ENCODE measurements at regions not wholly inside any gene's neighbourhood (a gene's known extent, or its start where the extent isn't known, plus 50 kb on each side); places are given as distances from the start of the nearest gene placed in this dataset.
"Not testable (repeated sequence)": the region's sequence is repeated elsewhere in the genome, so short reads cannot be mapped to it uniquely, and the experiment has no call there.

DNA sequence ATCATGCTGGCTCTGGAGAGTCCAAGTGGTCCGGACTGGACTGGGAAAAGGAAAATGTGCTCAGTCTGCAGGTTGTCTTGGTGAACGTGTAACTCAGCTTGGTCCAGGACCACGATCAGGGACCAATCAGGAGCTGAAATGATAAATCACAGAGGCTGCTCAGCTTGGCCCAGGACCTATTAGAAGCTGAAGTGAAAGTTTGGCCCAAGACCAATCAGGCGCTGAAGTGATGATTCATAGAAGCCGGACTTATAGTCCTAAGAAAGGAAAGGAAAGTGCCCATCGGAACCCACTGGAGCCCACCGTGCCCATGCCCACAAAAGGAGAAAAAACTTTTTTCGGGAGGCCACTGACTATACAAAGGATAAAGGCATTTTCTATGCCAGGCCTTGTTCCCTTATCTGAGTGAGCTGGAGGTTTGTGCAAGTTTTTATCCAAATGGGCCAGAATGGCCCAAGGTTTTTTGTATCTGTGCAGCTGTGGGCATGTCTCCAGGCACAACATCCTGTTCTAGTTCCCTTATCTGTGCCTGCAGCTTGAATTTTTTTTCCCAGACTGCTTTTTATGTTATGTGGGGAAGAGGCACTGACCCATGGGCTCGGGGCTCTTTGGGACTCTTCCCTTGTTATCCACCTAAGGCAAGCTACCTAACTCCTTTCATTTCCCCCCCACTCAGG, 194.4 kb downstream of the FAM133A start:
- no peak for DNase-seq

- DNase-seq: peak; percentile 7 to 77 (median 36)
Observed at GRCh38 chrX:93874554-93874953, 200.5 kb downstream of the FAM133A start.

- DNase-seq: no peak
Observed at GRCh38 chrX:93875621-93876282, 201.7 kb downstream of the FAM133A start.

DNA sequence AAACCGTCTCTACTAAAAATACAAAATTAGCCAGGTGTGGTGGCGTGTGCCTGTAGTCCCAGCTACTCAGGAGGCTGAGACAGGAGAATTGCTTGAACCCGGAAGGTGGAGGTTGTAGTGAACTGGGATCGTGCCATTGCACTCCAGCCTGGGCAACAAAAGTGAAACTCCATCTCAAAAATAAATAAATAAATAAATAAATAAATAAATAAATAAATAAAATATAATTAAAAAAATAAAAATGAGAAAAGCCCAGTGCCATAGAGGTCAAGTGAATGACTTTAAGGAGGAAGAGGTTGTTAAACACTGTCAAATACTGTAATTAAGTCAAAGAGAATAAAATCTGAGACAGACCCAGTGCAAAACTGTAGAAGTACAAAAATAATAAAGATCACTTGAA, 247.0 kb downstream of the FAM133A start:
- not testable (repeated sequence) for DNase-seq

GRCh38 chrX:93932471-93933220, 258.6 kb downstream of the FAM133A start:
- DNase-seq: peak in 2 of 3 experiments; percentile 36 to 77

- no peak for DNase-seq
Observed at GRCh38 chrX:93977641-93978040, 303.6 kb downstream of the FAM133A start.

- DNase-seq: peak in 1 of 3 experiments; percentile 15
Observed at GRCh38 chrX:93985344-93986307, 311.6 kb downstream of the FAM133A start.
